ENCODE measurements at regions not wholly inside any gene's neighbourhood (a gene's known extent, or its start where the extent isn't known, plus 50 kb on each side); places are given as distances from the start of the nearest gene placed in this dataset.

- TF ChIP-seq, protein P1, sequence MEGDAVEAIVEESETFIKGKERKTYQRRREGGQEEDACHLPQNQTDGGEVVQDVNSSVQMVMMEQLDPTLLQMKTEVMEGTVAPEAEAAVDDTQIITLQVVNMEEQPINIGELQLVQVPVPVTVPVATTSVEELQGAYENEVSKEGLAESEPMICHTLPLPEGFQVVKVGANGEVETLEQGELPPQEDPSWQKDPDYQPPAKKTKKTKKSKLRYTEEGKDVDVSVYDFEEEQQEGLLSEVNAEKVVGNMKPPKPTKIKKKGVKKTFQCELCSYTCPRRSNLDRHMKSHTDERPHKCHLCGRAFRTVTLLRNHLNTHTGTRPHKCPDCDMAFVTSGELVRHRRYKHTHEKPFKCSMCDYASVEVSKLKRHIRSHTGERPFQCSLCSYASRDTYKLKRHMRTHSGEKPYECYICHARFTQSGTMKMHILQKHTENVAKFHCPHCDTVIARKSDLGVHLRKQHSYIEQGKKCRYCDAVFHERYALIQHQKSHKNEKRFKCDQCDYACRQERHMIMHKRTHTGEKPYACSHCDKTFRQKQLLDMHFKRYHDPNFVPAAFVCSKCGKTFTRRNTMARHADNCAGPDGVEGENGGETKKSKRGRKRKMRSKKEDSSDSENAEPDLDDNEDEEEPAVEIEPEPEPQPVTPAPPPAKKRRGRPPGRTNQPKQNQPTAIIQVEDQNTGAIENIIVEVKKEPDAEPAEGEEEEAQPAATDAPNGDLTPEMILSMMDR (IDR thresholded peaks at IDR 0.05) = no peak
- TF ChIP-seq POLR2A (IDR thresholded peaks at IDR 0.05) = no peak
Measured at GRCh38 chr2:239763433-239764097, 261.6 kb downstream of the NDUFA10 start.
